Adrenal gland (tissue), 5 donors: ENCODE measurements at regions not wholly inside any gene's neighbourhood (a gene's known extent, or its start where the extent isn't known, plus 50 kb on each side); places are given as distances from the start of the nearest gene placed in this dataset.

ENCODE experiments used
- POLR2A ChIP-seq, 2 donors: fragments of 450-650 bp; IDR thresholded peaks; one replicate each; pipeline ENCODE4 v1.6.1; 2017; ENCODE audit warnings: antibody characterized with exemption in 2 of 2, mild to moderate bottlenecking in 2 of 2, moderate library complexity in 1 of 2
- TF ChIP-seq, protein P1 (sequence below), 6 experiments: fragments of 450-650 bp in 4 of 6; fragments of 200-600 bp in 2 of 6; sonication (generic) in 1 of 6; IDR thresholded peaks; 1 replicate in 5 of 6; 2 replicates in 1 of 6; pipeline versions ENCODE4 v1.5.1 to v1.8.0; 2016 to 2021; ENCODE audit warnings: antibody characterized with exemption in 6 of 6, mild to moderate bottlenecking in 2 of 6, moderate library complexity in 1 of 6
- donor health status: DM: no; HTN: no; CAD: no.

DNA sequence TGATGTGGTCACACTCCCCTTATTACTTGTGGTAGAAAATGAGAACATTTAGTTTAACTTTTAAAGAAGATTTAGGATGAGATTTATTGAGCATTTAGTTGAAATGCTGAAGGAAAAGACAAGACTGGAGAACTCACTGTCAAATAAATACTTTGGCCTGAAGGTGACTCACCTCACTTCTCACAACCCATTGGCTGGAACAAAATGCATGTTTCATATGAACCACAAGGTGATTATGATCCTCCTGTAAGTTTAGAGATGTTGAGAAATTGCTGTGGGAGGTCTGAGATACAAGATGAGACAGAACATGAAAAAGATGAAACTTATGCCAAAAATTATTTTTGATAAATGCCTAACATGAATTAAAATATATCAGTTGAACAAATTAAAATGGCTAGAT is 1004.5 kb downstream of the SOCS6 start:
- TF ChIP-seq POLR2A (IDR thresholded peaks at IDR 0.05): no peak
- TF ChIP-seq, protein P1, sequence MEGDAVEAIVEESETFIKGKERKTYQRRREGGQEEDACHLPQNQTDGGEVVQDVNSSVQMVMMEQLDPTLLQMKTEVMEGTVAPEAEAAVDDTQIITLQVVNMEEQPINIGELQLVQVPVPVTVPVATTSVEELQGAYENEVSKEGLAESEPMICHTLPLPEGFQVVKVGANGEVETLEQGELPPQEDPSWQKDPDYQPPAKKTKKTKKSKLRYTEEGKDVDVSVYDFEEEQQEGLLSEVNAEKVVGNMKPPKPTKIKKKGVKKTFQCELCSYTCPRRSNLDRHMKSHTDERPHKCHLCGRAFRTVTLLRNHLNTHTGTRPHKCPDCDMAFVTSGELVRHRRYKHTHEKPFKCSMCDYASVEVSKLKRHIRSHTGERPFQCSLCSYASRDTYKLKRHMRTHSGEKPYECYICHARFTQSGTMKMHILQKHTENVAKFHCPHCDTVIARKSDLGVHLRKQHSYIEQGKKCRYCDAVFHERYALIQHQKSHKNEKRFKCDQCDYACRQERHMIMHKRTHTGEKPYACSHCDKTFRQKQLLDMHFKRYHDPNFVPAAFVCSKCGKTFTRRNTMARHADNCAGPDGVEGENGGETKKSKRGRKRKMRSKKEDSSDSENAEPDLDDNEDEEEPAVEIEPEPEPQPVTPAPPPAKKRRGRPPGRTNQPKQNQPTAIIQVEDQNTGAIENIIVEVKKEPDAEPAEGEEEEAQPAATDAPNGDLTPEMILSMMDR (IDR thresholded peaks at IDR 0.05): no peak
